Keratinocyte (primary cell): ENCODE measurements at regions not wholly inside any gene's neighbourhood (a gene's known extent, or its start where the extent isn't known, plus 50 kb on each side); places are given as distances from the start of the nearest gene placed in this dataset.

Experiments
- EZH2 ChIP-seq: IDR thresholded peaks from one replicate; pipeline ENCODE4 v1.6.1; 2012; ENCODE audit warnings: inconsistent platforms, mild to moderate bottlenecking, low read length, moderate library complexity
- TF ChIP-seq, protein P1 (sequence below), 3 experiments: IDR thresholded peaks in 1 of 3; conservative IDR thresholded peaks in 1 of 3; optimal IDR thresholded peaks in 1 of 3; 2 replicates in 2 of 3; 3 replicates in 1 of 3; pipeline versions ENCODE3 to v1.5.1; 2011; ENCODE audit warnings: low read length in 3 of 3, mild to moderate bottlenecking in 3 of 3, moderate library complexity in 2 of 3, control low read depth in 1 of 3, inconsistent platforms in 1 of 3; ENCODE audit not compliant: insufficient read depth in 2 of 3; ENCODE audit errors: extremely low read depth in 1 of 3

DNA sequence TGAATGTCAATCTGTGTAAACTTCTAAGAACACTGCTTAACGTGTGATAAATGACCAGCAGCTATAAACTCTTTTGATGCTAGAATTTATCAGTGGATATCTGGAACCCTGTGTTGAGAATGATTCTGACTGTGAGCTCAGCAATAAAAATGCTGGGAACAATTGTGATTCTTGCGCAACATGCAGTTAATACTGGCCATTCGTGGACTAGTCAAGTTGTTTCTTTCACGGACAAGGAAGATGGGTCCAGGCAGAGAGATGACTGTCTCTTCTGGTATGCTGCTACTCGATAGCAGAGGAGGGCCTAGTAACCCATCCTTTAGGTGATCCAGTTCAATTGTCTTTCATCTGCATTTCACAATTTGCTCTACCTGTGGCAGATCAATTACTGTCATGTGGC is 394.8 kb upstream of the IGFBP3 start:
- TF ChIP-seq, protein P1, sequence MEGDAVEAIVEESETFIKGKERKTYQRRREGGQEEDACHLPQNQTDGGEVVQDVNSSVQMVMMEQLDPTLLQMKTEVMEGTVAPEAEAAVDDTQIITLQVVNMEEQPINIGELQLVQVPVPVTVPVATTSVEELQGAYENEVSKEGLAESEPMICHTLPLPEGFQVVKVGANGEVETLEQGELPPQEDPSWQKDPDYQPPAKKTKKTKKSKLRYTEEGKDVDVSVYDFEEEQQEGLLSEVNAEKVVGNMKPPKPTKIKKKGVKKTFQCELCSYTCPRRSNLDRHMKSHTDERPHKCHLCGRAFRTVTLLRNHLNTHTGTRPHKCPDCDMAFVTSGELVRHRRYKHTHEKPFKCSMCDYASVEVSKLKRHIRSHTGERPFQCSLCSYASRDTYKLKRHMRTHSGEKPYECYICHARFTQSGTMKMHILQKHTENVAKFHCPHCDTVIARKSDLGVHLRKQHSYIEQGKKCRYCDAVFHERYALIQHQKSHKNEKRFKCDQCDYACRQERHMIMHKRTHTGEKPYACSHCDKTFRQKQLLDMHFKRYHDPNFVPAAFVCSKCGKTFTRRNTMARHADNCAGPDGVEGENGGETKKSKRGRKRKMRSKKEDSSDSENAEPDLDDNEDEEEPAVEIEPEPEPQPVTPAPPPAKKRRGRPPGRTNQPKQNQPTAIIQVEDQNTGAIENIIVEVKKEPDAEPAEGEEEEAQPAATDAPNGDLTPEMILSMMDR (optimal IDR thresholded peaks at IDR 0.05 in 1 of 3, IDR thresholded peaks at IDR 0.05 in 1 of 3, conservative IDR thresholded peaks at IDR 0.05 in 1 of 3; ENCODE audit: extremely low read depth in 1 of 3, insufficient read depth in 2 of 3, low read length in 3 of 3), result no peak
- no peak for TF ChIP-seq EZH2
